HG02588 (cell line): ENCODE measurements at regions not wholly inside any gene's neighbourhood (a gene's known extent, or its start where the extent isn't known, plus 50 kb on each side); places are given as distances from the start of the nearest gene placed in this dataset.
A peak's percentile ranks its signal among the peaks of the same experiment; 100 is the strongest.
"Not testable (repeated sequence)": the region's sequence is repeated elsewhere in the genome, so short reads cannot be mapped to it uniquely, and the experiment has no call there.

ENCODE experiments used
- ATAC-seq: cut with Tn5 transposase; IDR thresholded peaks from one replicate; pipeline ENCODE4 v1.9.1; 2021; ENCODE audit warnings: mild to moderate bottlenecking, moderate library complexity; ENCODE audit not compliant: unreplicated experiment

- no peak for ATAC-seq
These were observed 201.3 kb upstream of the OR4E1 start for GRCh38 chr14:21874946-21875345.

- no peak for ATAC-seq
These were observed 200.5 kb upstream of the OR4E1 start for GRCh38 chr14:21874167-21874566.

- peak; percentile 66 for ATAC-seq
These were observed 194.9 kb upstream of the OR4E1 start for GRCh38 chr14:21868442-21869046.

GRCh38 chr14:21867541-21867940, 193.9 kb upstream of the OR4E1 start:
- no peak for ATAC-seq

- no peak for ATAC-seq
These were observed 192.9 kb upstream of the OR4E1 start for GRCh38 chr14:21866479-21866878.

- no peak for ATAC-seq
These were observed 189.7 kb upstream of the OR4E1 start for GRCh38 chr14:21863289-21863688.

- ATAC-seq: no peak
These were observed 187.5 kb upstream of the OR4E1 start for GRCh38 chr14:21861153-21861552.

- ATAC-seq: no peak
These were observed 186.6 kb upstream of the OR4E1 start for GRCh38 chr14:21860172-21860571.

GRCh38 chr14:21852775-21853174, 179.2 kb upstream of the OR4E1 start:
- ATAC-seq: no peak

- ATAC-seq: peak; percentile 69
These were observed 178.5 kb upstream of the OR4E1 start for GRCh38 chr14:21852061-21852664.

- not testable (repeated sequence) for ATAC-seq
These were observed 173.3 kb upstream of the OR4E1 start for GRCh38 chr14:21846902-21847301.

GRCh38 chr14:21846227-21846885, 172.7 kb upstream of the OR4E1 start:
- ATAC-seq: no peak

GRCh38 chr14:21840765-21841164, 167.1 kb upstream of the OR4E1 start:
- no peak for ATAC-seq

- no peak for ATAC-seq
These were observed 160.2 kb upstream of the OR4E1 start for GRCh38 chr14:21833836-21834235.

- ATAC-seq: no peak
These were observed 152.2 kb upstream of the OR4E1 start for GRCh38 chr14:21825845-21826244.

GRCh38 chr14:21825149-21825743, 151.6 kb upstream of the OR4E1 start:
- ATAC-seq: no peak

GRCh38 chr14:21822109-21822508, 148.5 kb upstream of the OR4E1 start:
- no peak for ATAC-seq

- no peak for ATAC-seq
These were observed 147.0 kb upstream of the OR4E1 start for GRCh38 chr14:21820631-21821030.

GRCh38 chr14:21819891-21820290, 146.3 kb upstream of the OR4E1 start:
- not testable (repeated sequence) for ATAC-seq

- ATAC-seq: not testable (repeated sequence)
These were observed 143.4 kb upstream of the OR4E1 start for GRCh38 chr14:21817010-21817409.

- no peak for ATAC-seq
These were observed 134.4 kb upstream of the OR4E1 start for GRCh38 chr14:21807975-21808374.

- ATAC-seq: no peak
These were observed 131.4 kb upstream of the OR4E1 start for GRCh38 chr14:21804981-21805380.
